ENCODE measurements at regions not wholly inside any gene's neighbourhood (a gene's known extent, or its start where the extent isn't known, plus 50 kb on each side); places are given as distances from the start of the nearest gene placed in this dataset.
"Not testable (repeated sequence)": the region's sequence is repeated elsewhere in the genome, so short reads cannot be mapped to it uniquely, and the experiment has no call there.

GRCh38 chr18:51506811-51507210, 309.3 kb upstream of the MEX3C start:
- H3K4me3 ChIP-seq (ENCODE audit: low read length in 3 of 3): no peak overlapping the region
- no peak overlapping the region for H3K27ac ChIP-seq (ENCODE audit: low read depth, low read length)
- no peaks in the 10 kb centered on the region for H3K9me3 ChIP-seq (ENCODE audit: control insufficient read depth in 3 of 3, low read length in 3 of 3)
- H3K36me3 ChIP-seq (ENCODE audit: control insufficient read depth in 3 of 3, insufficient read depth in 3 of 3, low read length in 3 of 3): no peaks in the 10 kb centered on the region
- no peak overlapping the region for H3K9ac ChIP-seq (ENCODE audit: low read depth in 1 of 3, low read length in 3 of 3)
- H3K4me1 ChIP-seq (ENCODE audit: control insufficient read depth in 3 of 3, insufficient read depth in 3 of 3, low read length in 3 of 3): no peaks in the 10 kb centered on the region
- H3K27me3 ChIP-seq (ENCODE audit: control insufficient read depth in 3 of 3, insufficient read depth in 3 of 3, low read length in 3 of 3): no peaks in the 10 kb centered on the region

- H3K9me3 ChIP-seq (ENCODE audit: control insufficient read depth in 3 of 3, low read length in 3 of 3); H3K36me3 ChIP-seq (ENCODE audit: control insufficient read depth in 3 of 3, insufficient read depth in 3 of 3, low read length in 3 of 3); H3K4me1 ChIP-seq (ENCODE audit: control insufficient read depth in 3 of 3, insufficient read depth in 3 of 3, low read length in 3 of 3); H3K27me3 ChIP-seq (ENCODE audit: control insufficient read depth in 3 of 3, insufficient read depth in 3 of 3, low read length in 3 of 3); H3K27ac ChIP-seq (ENCODE audit: low read depth, low read length); H3K9ac ChIP-seq (ENCODE audit: low read depth in 1 of 3, low read length in 3 of 3); H3K4me3 ChIP-seq (ENCODE audit: low read length in 3 of 3): not testable (repeated sequence)
Measured at GRCh38 chr18:51508410-51508809, 310.9 kb upstream of the MEX3C start.

GRCh38 chr18:51510020-51510419, 312.5 kb upstream of the MEX3C start:
- Histone ChIP-seq H3K9ac (ENCODE audit: low read depth in 1 of 3, low read length in 3 of 3) (no peak overlapping the region), H3K27ac (ENCODE audit: low read depth, low read length) (no peak overlapping the region), H3K9me3 (ENCODE audit: control insufficient read depth in 3 of 3, low read length in 3 of 3) (no peaks in the 10 kb centered on the region), H3K36me3 (ENCODE audit: control insufficient read depth in 3 of 3, insufficient read depth in 3 of 3, low read length in 3 of 3) (no peaks in the 10 kb centered on the region), H3K4me3 (ENCODE audit: low read length in 3 of 3) (no peak overlapping the region), H3K27me3 (ENCODE audit: control insufficient read depth in 3 of 3, insufficient read depth in 3 of 3, low read length in 3 of 3) (peaks cover 0 to 3% (median 0%) of the 10 kb centered on the region in 3 donors), H3K4me1 (ENCODE audit: control insufficient read depth in 3 of 3, insufficient read depth in 3 of 3, low read length in 3 of 3) (no peaks in the 10 kb centered on the region)

DNA sequence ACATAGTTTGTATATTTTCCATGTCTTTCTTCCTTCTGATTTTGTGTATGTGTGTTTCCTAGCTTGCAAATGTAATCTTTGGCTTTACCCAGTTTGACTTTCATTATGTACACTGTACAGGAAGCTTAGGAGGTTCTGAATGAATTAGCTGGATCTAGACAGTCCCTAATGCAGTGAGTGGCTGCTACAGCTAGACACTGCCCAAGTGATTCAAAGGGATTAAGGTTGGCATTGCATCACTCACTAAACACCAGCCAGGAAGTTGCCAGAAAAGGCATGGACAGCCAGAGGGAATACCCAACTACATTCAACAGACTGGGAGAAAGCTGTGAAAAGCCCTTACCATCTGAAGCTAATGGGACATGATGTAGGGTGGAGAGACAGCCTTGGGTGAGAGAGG, 316.0 kb upstream of the MEX3C start:
- no peak overlapping the region for H3K9ac ChIP-seq (ENCODE audit: low read depth in 1 of 3, low read length in 3 of 3)
- no peaks in the 10 kb centered on the region for H3K36me3 ChIP-seq (ENCODE audit: control insufficient read depth in 3 of 3, insufficient read depth in 3 of 3, low read length in 3 of 3)
- peaks cover 0 to 3% (median 0%) of the 10 kb centered on the region in 3 donors for H3K27me3 ChIP-seq (ENCODE audit: control insufficient read depth in 3 of 3, insufficient read depth in 3 of 3, low read length in 3 of 3)
- H3K4me1 ChIP-seq (ENCODE audit: control insufficient read depth in 3 of 3, insufficient read depth in 3 of 3, low read length in 3 of 3): no peaks in the 10 kb centered on the region
- peaks cover 0 to 2% (median 0%) of the 10 kb centered on the region in 3 donors for H3K9me3 ChIP-seq (ENCODE audit: control insufficient read depth in 3 of 3, low read length in 3 of 3)
- no peak overlapping the region for H3K4me3 ChIP-seq (ENCODE audit: low read length in 3 of 3)
- H3K27ac ChIP-seq (ENCODE audit: low read depth, low read length): no peak overlapping the region

DNA sequence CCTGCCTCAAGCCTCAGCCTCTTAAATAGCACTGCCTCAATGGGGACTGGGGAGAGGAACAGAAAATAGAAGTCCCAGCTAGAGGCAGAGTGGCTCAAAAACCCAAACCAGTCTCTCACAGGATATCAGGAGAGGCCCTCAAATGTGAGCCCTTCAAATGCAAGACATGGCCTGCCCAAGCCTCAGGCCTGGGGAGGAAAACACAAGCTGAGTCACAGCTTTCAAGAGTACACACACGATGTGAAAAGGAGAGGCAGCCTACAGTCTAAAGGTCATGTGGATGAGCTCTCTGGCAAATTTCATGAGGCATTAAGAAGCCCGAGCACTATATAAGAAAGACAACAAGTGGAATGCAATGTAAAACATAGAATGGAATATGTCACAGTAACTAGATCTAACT, 316.6 kb upstream of the MEX3C start:
- Histone ChIP-seq H3K27ac (ENCODE audit: low read depth, low read length) (no peak overlapping the region), H3K4me1 (ENCODE audit: control insufficient read depth in 3 of 3, insufficient read depth in 3 of 3, low read length in 3 of 3) (no peaks in the 10 kb centered on the region), H3K36me3 (ENCODE audit: control insufficient read depth in 3 of 3, insufficient read depth in 3 of 3, low read length in 3 of 3) (no peaks in the 10 kb centered on the region), H3K27me3 (ENCODE audit: control insufficient read depth in 3 of 3, insufficient read depth in 3 of 3, low read length in 3 of 3) (peaks cover 0 to 3% (median 0%) of the 10 kb centered on the region in 3 donors), H3K4me3 (ENCODE audit: low read length in 3 of 3) (no peak overlapping the region), H3K9ac (ENCODE audit: low read depth in 1 of 3, low read length in 3 of 3) (no peak overlapping the region), H3K9me3 (ENCODE audit: control insufficient read depth in 3 of 3, low read length in 3 of 3) (peaks cover 0 to 2% (median 0%) of the 10 kb centered on the region in 3 donors)

DNA sequence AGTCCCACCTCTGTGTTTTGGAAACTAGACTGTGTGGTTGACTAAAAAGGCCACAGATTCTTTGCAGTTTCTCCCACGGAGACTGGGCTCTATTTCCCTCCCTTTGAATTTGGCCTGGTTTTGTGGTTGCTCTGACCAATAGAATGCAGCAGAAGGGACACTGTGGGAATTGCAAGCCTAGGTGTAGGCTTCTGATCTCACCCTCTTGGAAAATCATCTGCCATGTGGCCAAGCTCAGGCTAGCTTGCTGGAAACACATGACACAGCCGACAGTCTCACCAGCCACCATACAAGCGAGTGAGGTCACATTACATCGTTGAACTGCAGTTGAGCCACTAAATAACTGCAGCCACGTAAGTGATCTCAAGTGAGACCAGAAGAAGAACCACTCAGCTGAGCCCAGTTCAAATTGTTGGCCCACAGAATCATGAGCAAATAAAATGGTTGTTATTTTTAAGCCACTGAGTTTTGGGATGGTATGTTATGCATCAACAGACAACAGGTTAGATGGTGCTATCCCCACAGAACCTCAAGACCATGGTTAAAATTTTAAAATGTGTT, 319.1 kb upstream of the MEX3C start:
- Histone ChIP-seq H3K27me3 (ENCODE audit: control insufficient read depth in 3 of 3, insufficient read depth in 3 of 3, low read length in 3 of 3) (peaks cover 0 to 3% (median 0%) of the 10 kb centered on the region in 3 donors), H3K36me3 (ENCODE audit: control insufficient read depth in 3 of 3, insufficient read depth in 3 of 3, low read length in 3 of 3) (no peaks in the 10 kb centered on the region), H3K27ac (ENCODE audit: low read depth, low read length) (no peak overlapping the region), H3K9ac (ENCODE audit: low read depth in 1 of 3, low read length in 3 of 3) (no peak overlapping the region), H3K4me1 (ENCODE audit: control insufficient read depth in 3 of 3, insufficient read depth in 3 of 3, low read length in 3 of 3) (no peaks in the 10 kb centered on the region), H3K4me3 (ENCODE audit: low read length in 3 of 3) (no peak overlapping the region), H3K9me3 (ENCODE audit: control insufficient read depth in 3 of 3, low read length in 3 of 3) (peaks cover 0 to 2% (median 0%) of the 10 kb centered on the region in 3 donors)

GRCh38 chr18:51519571-51519970, 322.1 kb upstream of the MEX3C start:
- H3K27ac ChIP-seq (ENCODE audit: low read depth, low read length): no peak overlapping the region
- H3K27me3 ChIP-seq (ENCODE audit: control insufficient read depth in 3 of 3, insufficient read depth in 3 of 3, low read length in 3 of 3): no peaks in the 10 kb centered on the region
- no peak overlapping the region for H3K4me3 ChIP-seq (ENCODE audit: low read length in 3 of 3)
- no peak overlapping the region for H3K9ac ChIP-seq (ENCODE audit: low read depth in 1 of 3, low read length in 3 of 3)
- H3K36me3 ChIP-seq (ENCODE audit: control insufficient read depth in 3 of 3, insufficient read depth in 3 of 3, low read length in 3 of 3): no peaks in the 10 kb centered on the region
- H3K4me1 ChIP-seq (ENCODE audit: control insufficient read depth in 3 of 3, insufficient read depth in 3 of 3, low read length in 3 of 3): no peaks in the 10 kb centered on the region
- H3K9me3 ChIP-seq (ENCODE audit: control insufficient read depth in 3 of 3, low read length in 3 of 3): peaks cover 0 to 2% (median 0%) of the 10 kb centered on the region in 3 donors

- no peak overlapping the region for H3K4me3 ChIP-seq (ENCODE audit: low read length in 3 of 3)
- H3K36me3 ChIP-seq (ENCODE audit: control insufficient read depth in 3 of 3, insufficient read depth in 3 of 3, low read length in 3 of 3): no peaks in the 10 kb centered on the region
- no peaks in the 10 kb centered on the region for H3K4me1 ChIP-seq (ENCODE audit: control insufficient read depth in 3 of 3, insufficient read depth in 3 of 3, low read length in 3 of 3)
- no peak overlapping the region for H3K27ac ChIP-seq (ENCODE audit: low read depth, low read length)
- H3K9ac ChIP-seq (ENCODE audit: low read depth in 1 of 3, low read length in 3 of 3): no peak overlapping the region
- peaks cover 0 to 2% (median 0%) of the 10 kb centered on the region in 3 donors for H3K9me3 ChIP-seq (ENCODE audit: control insufficient read depth in 3 of 3, low read length in 3 of 3)
- no peaks in the 10 kb centered on the region for H3K27me3 ChIP-seq (ENCODE audit: control insufficient read depth in 3 of 3, insufficient read depth in 3 of 3, low read length in 3 of 3)
Measured at GRCh38 chr18:51520676-51521180, 323.2 kb upstream of the MEX3C start.

- Histone ChIP-seq H3K4me3 (ENCODE audit: low read length in 3 of 3) (no peak overlapping the region), H3K27me3 (ENCODE audit: control insufficient read depth in 3 of 3, insufficient read depth in 3 of 3, low read length in 3 of 3) (no peaks in the 10 kb centered on the region), H3K9me3 (ENCODE audit: control insufficient read depth in 3 of 3, low read length in 3 of 3) (no peaks in the 10 kb centered on the region), H3K36me3 (ENCODE audit: control insufficient read depth in 3 of 3, insufficient read depth in 3 of 3, low read length in 3 of 3) (no peaks in the 10 kb centered on the region), H3K9ac (ENCODE audit: low read depth in 1 of 3, low read length in 3 of 3) (no peak overlapping the region), H3K4me1 (ENCODE audit: control insufficient read depth in 3 of 3, insufficient read depth in 3 of 3, low read length in 3 of 3) (no peaks in the 10 kb centered on the region), H3K27ac (ENCODE audit: low read depth, low read length) (no peak overlapping the region)
Measured at GRCh38 chr18:51522338-51522737, 324.9 kb upstream of the MEX3C start.

DNA sequence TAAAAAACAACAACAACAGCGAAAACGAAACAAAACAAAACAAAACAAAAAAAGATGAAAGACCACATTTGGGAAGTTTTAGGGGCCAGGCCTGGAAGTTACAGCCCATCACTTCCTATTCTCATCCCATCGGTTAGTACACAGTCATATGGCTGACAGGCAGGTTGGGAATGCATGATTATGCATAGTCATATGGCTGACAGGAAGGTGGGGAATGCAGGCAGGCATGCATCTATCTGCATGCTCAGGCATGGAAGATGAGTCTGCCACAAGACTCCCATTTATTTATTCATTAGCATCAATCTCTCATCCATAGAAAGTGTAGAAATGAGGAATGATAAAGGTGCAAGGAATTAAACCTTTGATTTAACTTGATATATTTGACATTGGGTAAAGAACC, 325.3 kb upstream of the MEX3C start:
- no peaks in the 10 kb centered on the region for H3K4me1 ChIP-seq (ENCODE audit: control insufficient read depth in 3 of 3, insufficient read depth in 3 of 3, low read length in 3 of 3)
- no peaks in the 10 kb centered on the region for H3K27me3 ChIP-seq (ENCODE audit: control insufficient read depth in 3 of 3, insufficient read depth in 3 of 3, low read length in 3 of 3)
- H3K27ac ChIP-seq (ENCODE audit: low read depth, low read length): no peak overlapping the region
- no peak overlapping the region for H3K9ac ChIP-seq (ENCODE audit: low read depth in 1 of 3, low read length in 3 of 3)
- no peak overlapping the region for H3K4me3 ChIP-seq (ENCODE audit: low read length in 3 of 3)
- no peaks in the 10 kb centered on the region for H3K36me3 ChIP-seq (ENCODE audit: control insufficient read depth in 3 of 3, insufficient read depth in 3 of 3, low read length in 3 of 3)
- H3K9me3 ChIP-seq (ENCODE audit: control insufficient read depth in 3 of 3, low read length in 3 of 3): no peaks in the 10 kb centered on the region
